Effector CD4-positive, alpha-beta T cell (primary cell): ENCODE measurements at regions not wholly inside any gene's neighbourhood (a gene's known extent, or its start where the extent isn't known, plus 50 kb on each side); places are given as distances from the start of the nearest gene placed in this dataset.

Experiments
- DNase-seq: peaks from one replicate; pipeline ENCODE4 v3.0.0-alpha.2; 2020

- no peak for DNase-seq
Observed at GRCh38 chr10:62554632-62555199, 180.5 kb downstream of the ZNF365 start.

GRCh38 chr10:62559481-62560200 lies 185.5 kb downstream of the ZNF365 start:
- no peak for DNase-seq

- no peak for DNase-seq
Observed at GRCh38 chr10:62560201-62560819, 186.1 kb downstream of the ZNF365 start.

GRCh38 chr10:62561151-62561550 lies 187.0 kb downstream of the ZNF365 start:
- DNase-seq, result no peak

- no peak for DNase-seq
Observed at GRCh38 chr10:62562101-62562500, 187.9 kb downstream of the ZNF365 start.

- DNase-seq, result no peak
Observed at GRCh38 chr10:62562795-62563194, 188.6 kb downstream of the ZNF365 start.

GRCh38 chr10:62573929-62574328 lies 199.8 kb downstream of the ZNF365 start:
- DNase-seq, result no peak

GRCh38 chr10:62577076-62577475 lies 202.9 kb downstream of the ZNF365 start:
- DNase-seq, result no peak

GRCh38 chr10:62577666-62578291 lies 203.6 kb downstream of the ZNF365 start:
- DNase-seq, result no peak

GRCh38 chr10:62578301-62578700 lies 204.1 kb downstream of the ZNF365 start:
- no peak for DNase-seq

GRCh38 chr10:62578916-62579315 lies 204.7 kb downstream of the ZNF365 start:
- DNase-seq, result no peak

- no peak for DNase-seq
Observed at GRCh38 chr10:62580396-62580795, 206.2 kb downstream of the ZNF365 start.

GRCh38 chr10:62581351-62581750 lies 207.2 kb downstream of the ZNF365 start:
- no peak for DNase-seq

GRCh38 chr10:62582101-62582705 lies 208.0 kb downstream of the ZNF365 start:
- no peak for DNase-seq

- no peak for DNase-seq
Observed at GRCh38 chr10:62582804-62583208, 208.6 kb downstream of the ZNF365 start.

GRCh38 chr10:62583876-62584615 lies 209.9 kb downstream of the ZNF365 start:
- no peak for DNase-seq

GRCh38 chr10:62584731-62585130 lies 210.6 kb downstream of the ZNF365 start:
- DNase-seq, result no peak

GRCh38 chr10:62585211-62585775 lies 211.1 kb downstream of the ZNF365 start:
- DNase-seq, result no peak

GRCh38 chr10:62587011-62587410 lies 212.8 kb downstream of the ZNF365 start:
- DNase-seq, result no peak

- no peak for DNase-seq
Observed at GRCh38 chr10:62588116-62588515, 213.9 kb downstream of the ZNF365 start.

- no peak for DNase-seq
Observed at GRCh38 chr10:62589689-62590088, 214.8 kb upstream of the ADO start.

GRCh38 chr10:62590306-62590705 lies 214.2 kb upstream of the ADO start:
- no peak for DNase-seq
